ENCODE measurements at regions not wholly inside any gene's neighbourhood (a gene's known extent, or its start where the extent isn't known, plus 50 kb on each side); places are given as distances from the start of the nearest gene placed in this dataset.

GRCh38 chr5:124194282-124194681 lies 552.2 kb downstream of the ZNF608 start:
- TF ChIP-seq CTCF (IDR thresholded peaks at IDR 0.05; ENCODE audit: low read depth, low read length, missing input control) (no peak), YY1 (IDR thresholded peaks at IDR 0.05) (no peak), FOXA2 (IDR thresholded peaks at IDR 0.05) (no peak), SP1 (IDR thresholded peaks at IDR 0.05) (no peak), REST (IDR thresholded peaks at IDR 0.05) (no peak), NR2F2 (IDR thresholded peaks at IDR 0.05) (no peak), GABPA (IDR thresholded peaks at IDR 0.05 in 1 of 2, conservative IDR thresholded peaks at IDR 0.05 in 1 of 2) (no peak), HNF4A (conservative IDR thresholded peaks at IDR 0.05) (no peak), JUND (IDR thresholded peaks at IDR 0.05) (no peak), ATF3 (IDR thresholded peaks at IDR 0.05) (no peak), HNF4G (IDR thresholded peaks at IDR 0.05) (no peak), TAF1 (conservative IDR thresholded peaks at IDR 0.05) (no peak)
